ENCODE measurements at regions not wholly inside any gene's neighbourhood (a gene's known extent, or its start where the extent isn't known, plus 50 kb on each side); places are given as distances from the start of the nearest gene placed in this dataset.

DNA sequence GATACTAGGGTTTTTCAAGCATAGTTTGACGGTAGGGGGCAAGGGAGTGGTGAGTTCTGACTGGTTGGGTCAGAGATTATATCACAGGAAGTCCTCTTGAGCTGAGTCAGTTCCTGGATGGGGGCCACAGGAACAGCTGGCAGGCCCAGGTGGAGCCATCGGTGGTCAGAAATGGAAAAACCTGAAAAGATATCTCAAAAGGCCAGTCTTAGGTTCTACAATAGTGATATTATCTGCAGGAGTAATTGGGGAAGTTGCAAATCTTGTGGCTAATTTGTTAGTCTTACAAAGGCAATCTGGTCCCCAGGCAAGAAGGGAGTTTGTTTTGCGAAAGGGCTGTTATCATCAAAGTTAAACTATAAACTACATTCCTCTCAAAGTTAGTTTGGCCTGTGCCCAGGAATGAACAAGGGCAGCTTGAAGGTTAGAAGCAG is 159.3 kb downstream of the PTCHD1 start:
- TF ChIP-seq ATF2 (CRISPR knock-in tag; IDR thresholded peaks at IDR 0.05) (no peak), SNRNP70 (optimal IDR thresholded peaks at IDR 0.05; ENCODE audit: low read depth, low read length) (no peak), CBX2 (IDR thresholded peaks at IDR 0.05; ENCODE audit: insufficient read depth, low read length, poor library complexity, severe bottlenecking) (no peak), ZC3H4 (CRISPR knock-in tag; IDR thresholded peaks at IDR 0.05; ENCODE audit: borderline replicate concordance) (no peak)
- TF ChIP-seq, protein P1, sequence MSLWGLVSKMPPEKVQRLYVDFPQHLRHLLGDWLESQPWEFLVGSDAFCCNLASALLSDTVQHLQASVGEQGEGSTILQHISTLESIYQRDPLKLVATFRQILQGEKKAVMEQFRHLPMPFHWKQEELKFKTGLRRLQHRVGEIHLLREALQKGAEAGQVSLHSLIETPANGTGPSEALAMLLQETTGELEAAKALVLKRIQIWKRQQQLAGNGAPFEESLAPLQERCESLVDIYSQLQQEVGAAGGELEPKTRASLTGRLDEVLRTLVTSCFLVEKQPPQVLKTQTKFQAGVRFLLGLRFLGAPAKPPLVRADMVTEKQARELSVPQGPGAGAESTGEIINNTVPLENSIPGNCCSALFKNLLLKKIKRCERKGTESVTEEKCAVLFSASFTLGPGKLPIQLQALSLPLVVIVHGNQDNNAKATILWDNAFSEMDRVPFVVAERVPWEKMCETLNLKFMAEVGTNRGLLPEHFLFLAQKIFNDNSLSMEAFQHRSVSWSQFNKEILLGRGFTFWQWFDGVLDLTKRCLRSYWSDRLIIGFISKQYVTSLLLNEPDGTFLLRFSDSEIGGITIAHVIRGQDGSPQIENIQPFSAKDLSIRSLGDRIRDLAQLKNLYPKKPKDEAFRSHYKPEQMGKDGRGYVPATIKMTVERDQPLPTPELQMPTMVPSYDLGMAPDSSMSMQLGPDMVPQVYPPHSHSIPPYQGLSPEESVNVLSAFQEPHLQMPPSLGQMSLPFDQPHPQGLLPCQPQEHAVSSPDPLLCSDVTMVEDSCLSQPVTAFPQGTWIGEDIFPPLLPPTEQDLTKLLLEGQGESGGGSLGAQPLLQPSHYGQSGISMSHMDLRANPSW (CRISPR knock-in tag; IDR thresholded peaks at IDR 0.05), result no peak

All from K562 (cell line).